ENCODE measurements at regions not wholly inside any gene's neighbourhood (a gene's known extent, or its start where the extent isn't known, plus 50 kb on each side); places are given as distances from the start of the nearest gene placed in this dataset.

DNA sequence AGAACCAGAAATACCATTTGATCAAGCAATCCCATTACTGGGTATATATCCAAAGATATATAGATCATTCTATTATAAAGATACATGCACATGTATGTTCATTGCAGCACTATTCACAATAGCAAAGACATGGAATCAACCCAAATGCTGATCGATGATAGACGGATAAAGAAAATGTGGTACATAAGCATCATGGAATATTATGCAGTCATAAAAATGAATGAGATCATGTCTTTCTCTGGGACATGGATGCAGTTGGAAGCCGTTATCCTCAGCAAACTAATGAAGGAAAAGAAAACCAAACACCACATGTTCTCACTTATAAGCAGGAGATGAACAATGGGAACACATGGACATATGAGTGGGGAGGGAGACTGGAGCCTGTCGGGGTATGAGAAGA lies 1540.9 kb upstream of the MIR17HG start:
- TF ChIP-seq, protein P1, sequence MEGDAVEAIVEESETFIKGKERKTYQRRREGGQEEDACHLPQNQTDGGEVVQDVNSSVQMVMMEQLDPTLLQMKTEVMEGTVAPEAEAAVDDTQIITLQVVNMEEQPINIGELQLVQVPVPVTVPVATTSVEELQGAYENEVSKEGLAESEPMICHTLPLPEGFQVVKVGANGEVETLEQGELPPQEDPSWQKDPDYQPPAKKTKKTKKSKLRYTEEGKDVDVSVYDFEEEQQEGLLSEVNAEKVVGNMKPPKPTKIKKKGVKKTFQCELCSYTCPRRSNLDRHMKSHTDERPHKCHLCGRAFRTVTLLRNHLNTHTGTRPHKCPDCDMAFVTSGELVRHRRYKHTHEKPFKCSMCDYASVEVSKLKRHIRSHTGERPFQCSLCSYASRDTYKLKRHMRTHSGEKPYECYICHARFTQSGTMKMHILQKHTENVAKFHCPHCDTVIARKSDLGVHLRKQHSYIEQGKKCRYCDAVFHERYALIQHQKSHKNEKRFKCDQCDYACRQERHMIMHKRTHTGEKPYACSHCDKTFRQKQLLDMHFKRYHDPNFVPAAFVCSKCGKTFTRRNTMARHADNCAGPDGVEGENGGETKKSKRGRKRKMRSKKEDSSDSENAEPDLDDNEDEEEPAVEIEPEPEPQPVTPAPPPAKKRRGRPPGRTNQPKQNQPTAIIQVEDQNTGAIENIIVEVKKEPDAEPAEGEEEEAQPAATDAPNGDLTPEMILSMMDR (conservative IDR thresholded peaks at IDR 0.05; ENCODE audit: low read depth, low read length): no peak
- no peak for TF ChIP-seq EZH2 (IDR thresholded peaks at IDR 0.05; ENCODE audit: borderline replicate concordance, low read depth, low read length, poor library complexity, severe bottlenecking)

Data from A673 (cell line).